Retinal pigment epithelial cell (primary cell): ENCODE measurements at regions not wholly inside any gene's neighbourhood (a gene's known extent, or its start where the extent isn't known, plus 50 kb on each side); places are given as distances from the start of the nearest gene placed in this dataset.
"Not testable (repeated sequence)": the region's sequence is repeated elsewhere in the genome, so short reads cannot be mapped to it uniquely, and the experiment has no call there.

Experiments used
- DNase-seq: peaks from one replicate; pipeline ENCODE4 v3.0.0-alpha.2; 2010; ENCODE audit warnings: low read depth
- H3K4me3 ChIP-seq: 2 replicates; pipeline ENCODE4 v1.5.1; 2011; ENCODE audit warnings: mild to moderate bottlenecking, low read length, control low read depth, moderate library complexity
- CTCF ChIP-seq: conservative IDR thresholded peaks from 2 replicates; pipeline ENCODE4 v1.5.1; 2011; ENCODE audit warnings: low read depth, low read length, control low read depth, inconsistent platforms

GRCh38 chr14:70254476-70254961, 65.8 kb upstream of the SLC8A3 start:
- H3K4me3 ChIP-seq = peak overlapping the region; percentile 44
- no peak for TF ChIP-seq CTCF
- no peak for DNase-seq

GRCh38 chr14:70253547-70253946, 64.8 kb upstream of the SLC8A3 start:
- not testable (repeated sequence) for H3K4me3 ChIP-seq, DNase-seq

GRCh38 chr14:70245026-70245425, 56.3 kb upstream of the SLC8A3 start:
- no peak for DNase-seq
- H3K4me3 ChIP-seq = no peak overlapping the region
- TF ChIP-seq CTCF = no peak

GRCh38 chr14:70239802-70240201, 51.1 kb upstream of the SLC8A3 start:
- DNase-seq = no peak
- no peak overlapping the region for H3K4me3 ChIP-seq
- no peak for TF ChIP-seq CTCF

GRCh38 chr14:70238635-70239034, 49.9 kb upstream of the SLC8A3 start:
- DNase-seq, H3K4me3 ChIP-seq: not testable (repeated sequence)
